Fibroblast of skin of scalp (primary cell): ENCODE measurements at regions not wholly inside any gene's neighbourhood (a gene's known extent, or its start where the extent isn't known, plus 50 kb on each side); places are given as distances from the start of the nearest gene placed in this dataset.
"Not testable (repeated sequence)": the region's sequence is repeated elsewhere in the genome, so short reads cannot be mapped to it uniquely, and the experiment has no call there.

Experiments
- DNase-seq: peaks from one replicate; pipeline ENCODE4 v3.0.0-alpha.2; 2013

GRCh38 chr1:120465900-120466299 is 51.1 kb downstream of the NBPF8 start:
- not testable (repeated sequence) for DNase-seq

DNA sequence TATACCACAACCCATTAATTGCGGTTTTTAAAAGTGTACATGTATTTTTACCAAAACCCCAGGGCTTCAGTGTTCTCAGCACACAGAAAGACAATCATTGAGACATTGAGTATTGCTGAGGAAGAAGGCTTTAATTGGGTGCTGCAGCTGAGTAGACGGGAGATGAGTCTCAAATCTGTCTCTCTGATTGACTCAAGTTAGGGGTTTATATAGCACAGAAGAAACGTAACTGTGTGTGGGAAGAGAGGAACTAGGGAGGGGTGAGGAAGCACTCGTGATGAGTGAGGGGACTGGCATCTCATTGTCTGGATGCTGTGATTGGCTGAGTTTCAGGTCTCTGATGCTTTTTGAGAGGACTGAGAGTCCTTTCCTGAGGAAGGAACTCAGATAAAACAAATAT is 62.8 kb downstream of the NBPF8 start:
- DNase-seq = not testable (repeated sequence)

- DNase-seq = not testable (repeated sequence)
Observed at GRCh38 chr1:120478400-120478799, 63.6 kb downstream of the NBPF8 start.

DNA sequence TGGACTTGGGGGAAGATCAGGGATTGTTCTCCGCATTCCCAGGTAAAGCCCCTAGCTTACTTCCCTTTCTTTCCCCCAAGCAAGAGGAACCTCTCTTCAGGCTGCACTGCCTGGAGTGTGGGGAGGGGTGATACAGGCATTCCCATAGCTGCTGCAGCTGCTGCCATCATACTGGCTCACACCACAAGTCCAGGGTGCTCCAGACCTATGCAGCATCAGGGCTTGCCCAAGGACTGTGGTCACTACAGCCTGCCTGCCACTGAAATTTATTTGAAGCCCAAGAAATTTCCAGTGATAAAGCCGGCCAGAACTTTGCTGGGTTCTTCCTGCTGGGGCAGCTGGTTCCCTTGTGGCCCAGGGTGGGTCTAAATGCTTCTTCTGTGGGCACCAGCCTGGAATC is 72.7 kb downstream of the NBPF8 start:
- DNase-seq = not testable (repeated sequence)

DNA sequence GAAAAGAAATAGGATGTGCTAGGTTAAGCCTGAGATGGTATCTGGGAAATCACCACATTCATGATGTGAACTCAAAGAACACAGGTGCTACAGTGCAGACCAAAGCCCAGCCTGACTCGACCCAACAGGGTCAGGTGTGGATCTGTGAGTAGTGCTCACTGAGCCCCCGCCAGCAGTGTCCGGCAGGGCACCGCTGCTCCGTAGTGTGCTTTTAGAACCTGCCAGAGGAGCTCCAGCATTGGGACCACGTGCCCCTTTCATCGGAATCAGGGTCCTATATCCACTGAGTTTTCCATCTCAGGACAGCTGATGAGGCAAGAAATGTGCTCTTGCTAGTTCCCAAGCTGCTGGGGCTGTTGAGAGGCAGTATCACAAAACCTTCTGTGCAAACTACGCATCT is 74.4 kb downstream of the NBPF8 start:
- DNase-seq = not testable (repeated sequence)

GRCh38 chr1:120497145-120497544 is 82.3 kb downstream of the NBPF8 start:
- DNase-seq = not testable (repeated sequence)

- DNase-seq = not testable (repeated sequence)
Observed at GRCh38 chr1:120503284-120503683, 88.4 kb downstream of the NBPF8 start.

DNA sequence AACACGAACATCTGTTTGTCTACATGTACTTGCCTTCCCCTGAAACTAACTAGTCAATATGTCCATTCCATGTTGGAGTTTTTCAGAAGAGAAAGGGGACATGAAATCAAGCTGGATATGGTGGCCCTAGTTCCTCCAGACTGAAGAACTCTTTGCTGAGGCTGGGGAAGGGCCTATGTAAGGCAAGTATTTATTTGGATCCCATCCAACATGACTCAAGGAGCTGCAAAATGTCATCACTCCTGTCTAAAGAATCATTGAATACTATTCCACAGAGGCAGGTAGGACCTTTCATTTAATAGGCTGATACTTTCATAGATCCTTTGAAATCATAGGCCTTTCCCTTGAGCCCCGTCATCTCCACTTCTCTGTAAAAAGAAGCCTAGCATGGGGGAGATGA is 91.5 kb downstream of the NBPF8 start:
- not testable (repeated sequence) for DNase-seq

- not testable (repeated sequence) for DNase-seq
Observed at GRCh38 chr1:120508351-120508750, 93.5 kb downstream of the NBPF8 start.

DNA sequence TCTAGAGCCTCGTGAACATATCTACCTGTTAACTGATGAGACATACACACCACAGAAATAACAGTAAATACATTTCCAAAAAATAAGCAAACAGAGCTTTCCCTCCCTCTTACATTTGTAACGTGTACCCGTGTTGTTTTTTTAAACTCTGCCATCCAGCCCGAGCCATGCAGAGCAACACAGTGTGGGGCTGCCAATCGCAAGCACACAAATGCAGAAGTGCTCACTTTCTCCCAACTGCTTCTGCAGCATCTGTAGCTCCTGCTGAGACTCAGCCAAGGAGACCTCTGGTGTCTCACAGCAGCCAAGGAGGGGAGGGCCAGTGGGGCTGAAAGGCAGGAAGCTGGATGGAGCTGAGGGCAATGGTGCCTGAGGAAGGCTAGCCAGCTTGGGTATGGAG is 94.4 kb downstream of the NBPF8 start:
- not testable (repeated sequence) for DNase-seq

DNA sequence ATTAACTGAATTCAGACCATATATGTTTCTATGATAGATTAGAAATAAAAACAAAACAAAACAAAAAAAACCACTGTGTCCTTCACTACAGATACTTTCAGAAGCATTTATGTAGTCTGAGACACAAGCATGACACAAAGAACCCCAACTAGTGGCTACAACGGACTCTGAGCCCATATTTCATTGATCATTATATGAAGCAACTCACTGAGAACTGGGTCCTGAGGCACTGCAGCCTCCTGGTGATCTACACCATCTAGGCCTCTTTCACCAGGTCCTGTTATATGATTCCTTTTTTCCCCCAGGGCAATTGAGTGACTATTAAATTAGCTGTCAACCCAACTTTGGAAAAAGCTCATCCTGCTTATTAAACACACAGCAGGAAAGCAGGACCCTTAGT is 98.3 kb downstream of the NBPF8 start:
- not testable (repeated sequence) for DNase-seq

- not testable (repeated sequence) for DNase-seq
Observed at GRCh38 chr1:120513531-120513930, 98.7 kb downstream of the NBPF8 start.

DNA sequence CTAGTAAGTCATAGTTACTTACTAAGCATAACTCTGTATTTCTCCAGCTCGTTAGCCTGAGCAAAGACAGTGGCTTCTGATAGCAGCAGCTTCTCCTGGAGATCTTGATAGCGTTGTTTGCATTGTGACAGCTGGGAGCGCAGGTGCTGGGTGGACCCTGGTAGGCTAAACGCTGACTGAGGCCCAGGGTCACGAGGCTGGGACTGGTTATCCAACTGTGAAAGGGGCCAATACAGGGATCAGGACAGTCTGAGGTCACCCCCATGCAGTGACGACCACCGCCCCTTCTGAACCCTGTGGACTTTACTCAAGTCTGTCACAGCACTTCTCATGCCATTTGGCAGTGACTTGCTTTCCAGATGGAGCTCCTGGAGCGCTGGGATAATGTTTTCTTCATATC is 104.4 kb downstream of the NBPF8 start:
- DNase-seq = not testable (repeated sequence)

DNA sequence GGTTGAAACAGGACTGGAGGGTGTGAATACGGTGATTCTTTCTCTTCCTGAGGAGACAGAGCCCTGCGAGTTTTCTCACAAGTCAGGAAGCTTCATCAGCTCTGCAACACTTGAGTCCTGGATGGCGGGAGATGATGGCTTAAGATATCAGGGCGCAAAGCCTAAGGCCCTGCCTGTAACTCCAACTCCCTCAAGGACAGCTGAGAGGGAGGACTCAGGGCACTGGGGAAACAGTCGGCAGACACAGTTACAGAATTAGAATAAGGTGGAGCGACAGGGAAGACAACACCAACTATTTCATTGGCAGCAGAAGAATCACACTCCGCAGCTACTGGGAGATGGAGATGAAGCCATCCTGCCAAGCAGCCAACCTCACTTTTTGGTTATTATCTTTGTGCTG is 109.6 kb downstream of the NBPF8 start:
- not testable (repeated sequence) for DNase-seq

DNA sequence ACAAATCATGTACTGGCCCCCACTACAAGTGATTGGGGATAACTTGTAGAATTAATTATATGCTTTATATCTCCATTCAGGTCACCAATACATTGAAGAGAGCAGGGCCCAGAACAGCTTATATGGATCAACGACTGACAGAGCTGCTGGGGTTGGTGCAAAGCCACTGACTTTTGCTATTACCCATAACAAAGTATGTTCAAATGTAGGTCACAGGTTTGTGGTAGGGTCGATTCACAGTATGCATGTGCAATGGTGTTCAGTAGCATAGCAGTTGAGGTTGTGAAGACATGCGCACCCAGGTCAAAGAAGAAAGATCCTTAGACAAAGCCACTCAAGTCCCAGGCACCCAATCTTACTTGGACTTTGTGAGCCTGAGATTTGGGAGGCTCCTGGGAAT is 110.6 kb downstream of the NBPF8 start:
- not testable (repeated sequence) for DNase-seq

- DNase-seq = not testable (repeated sequence)
Observed at GRCh38 chr1:120529475-120530089, 114.7 kb downstream of the NBPF8 start.

- DNase-seq = not testable (repeated sequence)
Observed at GRCh38 chr1:120531455-120531854, 116.6 kb downstream of the NBPF8 start.

DNA sequence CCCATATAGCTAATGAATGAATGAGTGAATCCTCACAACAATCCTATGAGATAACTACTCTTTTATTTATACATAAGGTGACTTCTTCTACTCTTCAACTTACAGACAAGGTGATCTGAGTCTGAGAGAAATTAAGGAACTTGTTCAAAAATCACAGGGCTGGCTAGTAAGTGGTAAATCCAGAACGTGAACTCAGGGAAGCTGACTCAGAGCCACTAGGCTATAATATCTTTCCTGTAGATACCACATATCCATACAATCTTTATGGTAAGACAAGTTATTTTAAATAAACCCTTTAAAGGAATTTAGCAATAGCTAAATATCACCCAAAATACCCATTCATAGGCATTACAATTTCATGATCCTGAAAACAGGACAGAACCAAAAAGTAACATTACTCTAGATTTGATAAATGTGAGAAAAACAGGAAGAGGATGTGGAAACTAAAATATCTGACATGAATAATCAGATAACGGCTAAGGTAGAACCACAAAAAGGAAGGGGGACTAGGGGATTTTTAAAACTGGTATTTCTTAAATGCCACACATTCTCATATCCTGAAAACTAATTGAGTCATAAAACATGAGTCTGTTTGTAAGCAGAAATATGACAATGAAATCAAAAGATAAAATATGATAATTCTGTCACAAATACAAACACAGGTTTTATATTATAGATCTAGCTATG is 119.7 kb downstream of the NBPF8 start:
- peak; percentile 2 for DNase-seq

GRCh38 chr1:120535052-120535451 is 120.2 kb downstream of the NBPF8 start:
- peak; percentile 77 for DNase-seq

- DNase-seq = not testable (repeated sequence)
Observed at GRCh38 chr1:120541394-120541793, 126.6 kb downstream of the NBPF8 start.

DNA sequence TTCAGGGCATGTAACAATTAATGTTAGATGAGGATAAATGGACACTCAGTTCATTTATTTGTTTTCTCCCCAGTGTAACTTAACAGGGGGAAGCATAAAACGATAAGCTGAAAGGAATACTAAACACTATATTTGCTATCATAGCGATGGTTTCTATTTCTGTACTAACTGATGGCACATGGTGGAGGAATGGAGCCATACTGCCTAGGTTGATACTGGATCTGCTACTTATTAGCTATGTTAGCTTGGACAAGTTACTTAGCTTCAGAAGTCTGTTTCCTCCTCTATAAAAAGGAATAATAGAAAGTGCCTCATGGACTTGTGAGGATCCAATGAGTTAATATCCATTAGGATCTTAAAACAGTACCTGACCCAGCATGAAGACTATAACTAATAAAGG is 127.5 kb downstream of the NBPF8 start:
- DNase-seq = not testable (repeated sequence)

- not testable (repeated sequence) for DNase-seq
Observed at GRCh38 chr1:120542940-120543339, 128.1 kb downstream of the NBPF8 start.

GRCh38 chr1:120544434-120544833 is 129.6 kb downstream of the NBPF8 start:
- not testable (repeated sequence) for DNase-seq

GRCh38 chr1:120550335-120550734 is 135.5 kb downstream of the NBPF8 start:
- not testable (repeated sequence) for DNase-seq
